ENCODE measurements at regions not wholly inside any gene's neighbourhood (a gene's known extent, or its start where the extent isn't known, plus 50 kb on each side); places are given as distances from the start of the nearest gene placed in this dataset.

GRCh38 chrX:10350981-10351380 is 194.2 kb downstream of the CLCN4 start:
- TF ChIP-seq RAD51 (IDR thresholded peaks at IDR 0.05; ENCODE audit: borderline replicate concordance, low read depth) (peak; percentile 65; the same call in 1 of the 2 replicates), CBX5 (IDR thresholded peaks at IDR 0.05; ENCODE audit: borderline replicate concordance, low read depth) (no peak)
- TF ChIP-seq, protein P1, sequence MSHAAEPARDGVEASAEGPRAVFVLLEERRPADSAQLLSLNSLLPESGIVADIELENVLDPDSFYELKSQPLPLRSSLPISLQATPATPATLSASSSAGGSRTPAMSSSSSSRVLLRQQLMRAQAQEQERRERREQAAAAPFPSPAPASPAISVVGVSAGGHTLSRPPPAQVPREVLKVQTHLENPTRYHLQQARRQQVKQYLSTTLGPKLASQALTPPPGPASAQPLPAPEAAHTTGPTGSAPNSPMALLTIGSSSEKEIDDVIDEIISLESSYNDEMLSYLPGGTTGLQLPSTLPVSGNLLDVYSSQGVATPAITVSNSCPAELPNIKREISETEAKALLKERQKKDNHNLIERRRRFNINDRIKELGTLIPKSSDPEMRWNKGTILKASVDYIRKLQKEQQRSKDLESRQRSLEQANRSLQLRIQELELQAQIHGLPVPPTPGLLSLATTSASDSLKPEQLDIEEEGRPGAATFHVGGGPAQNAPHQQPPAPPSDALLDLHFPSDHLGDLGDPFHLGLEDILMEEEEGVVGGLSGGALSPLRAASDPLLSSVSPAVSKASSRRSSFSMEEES (CRISPR knock-in tag; IDR thresholded peaks at IDR 0.05), result peak; percentile 71
- CTCF ChIA-PET (ENCODE audit: low intra/inter-chr PET ratio), result no interaction called here
- no peak for FAIRE-seq

GRCh38 chrX:10352536-10352935 is 195.8 kb downstream of the CLCN4 start:
- in situ Hi-C loops (cut with MboI) (no loop called here), intact Hi-C loops (cut with micrococcal nuclease) (no loop called here)
- Histone ChIP-seq H3K27ac (ENCODE audit: extremely low read depth, low read depth, low read length) (no peak overlapping the region), H3K36me3 (ENCODE audit: control insufficient read depth, insufficient read depth, low read length) (no peaks in the 10 kb centered on the region), H2AFZ (ENCODE audit: low read depth, low read length) (no peak overlapping the region), H3K9ac (ENCODE audit: insufficient read depth in 1 of 2, low read depth in 2 of 2, low read length in 2 of 2) (no peak overlapping the region), H3K4me1 (replicated peaks in 1 of 2; ENCODE audit: control insufficient read depth in 2 of 2, insufficient read depth in 2 of 2, low read length in 2 of 2) (no peaks in the 10 kb centered on the region), H4K20me1 (replicated peaks; ENCODE audit: control insufficient read depth, insufficient read depth, low read length) (no peaks in the 10 kb centered on the region), H3K27me3 (ENCODE audit: control insufficient read depth in 2 of 2, insufficient read depth in 2 of 2, low read length in 2 of 2) (no peaks in the 10 kb centered on the region), H3K4me2 (ENCODE audit: insufficient read depth, low read length) (no peak overlapping the region), H3K9me1 (ENCODE audit: control insufficient read depth, insufficient read depth, low read length) (no peaks in the 10 kb centered on the region), H3K4me3 (no peak overlapping the region), H3K9me3 (replicated peaks; ENCODE audit: control insufficient read depth, insufficient read depth, low read depth, low read length) (no peaks in the 10 kb centered on the region), H3K79me2 (ENCODE audit: control insufficient read depth, insufficient read depth, low read length) (no peaks in the 10 kb centered on the region)
- ChIA-PET CTCF (ENCODE audit: low intra/inter-chr PET ratio) (no interaction called here), POLR2A (no interaction called here)
- ATAC-seq (no peak), DNase-seq (ENCODE audit: extremely low read depth in 1 of 4, low spot score in 3 of 4) (no peak), FAIRE-seq (no peak)
- BruUV-seq (replicated peaks), result no TSS peak
- 0% methylated on average over 1 of the region's 1 CpG for WGBS (ENCODE audit: insufficient coverage, low coverage, missing lambda C conversion rate)
- TF ChIP-seq CHCHD3 (CRISPR knock-in tag; IDR thresholded peaks at IDR 0.05) (no peak), RHOXF2B (CRISPR knock-in tag; conservative IDR thresholded peaks at IDR 0.05) (no peak), RBM14 (IDR thresholded peaks at IDR 0.05; ENCODE audit: borderline replicate concordance, insufficient read depth, low read depth, low read length) (no peak), BCOR (IDR thresholded peaks at IDR 0.05) (no peak), HMG20B (CRISPR knock-in tag; IDR thresholded peaks at IDR 0.05) (no peak), MBD2 (IDR thresholded peaks at IDR 0.05; ENCODE audit: borderline replicate concordance, low read depth) (no peak), TCFL5 (CRISPR knock-in tag; conservative IDR thresholded peaks at IDR 0.05) (no peak), C11orf30 (IDR thresholded peaks at IDR 0.05; ENCODE audit: low read depth) (peak; percentile 16; the same call in 1 of the 2 replicates), ZNF316 (IDR thresholded peaks at IDR 0.05) (peak; percentile 56), NFE2 (IDR thresholded peaks at IDR 0.05; ENCODE audit: low read depth) (peak; percentile 7; the same call in 1 of the 2 replicates), NUFIP1 (IDR thresholded peaks at IDR 0.05; ENCODE audit: partially characterized antibody) (no peak), MAFF (IDR thresholded peaks at IDR 0.05; ENCODE audit: low read length) (peak; percentile 38; the same call in 1 of the 2 replicates), ZNF253 (CRISPR knock-in tag; conservative IDR thresholded peaks at IDR 0.05) (no peak)
- TF ChIP-seq, protein P2, sequence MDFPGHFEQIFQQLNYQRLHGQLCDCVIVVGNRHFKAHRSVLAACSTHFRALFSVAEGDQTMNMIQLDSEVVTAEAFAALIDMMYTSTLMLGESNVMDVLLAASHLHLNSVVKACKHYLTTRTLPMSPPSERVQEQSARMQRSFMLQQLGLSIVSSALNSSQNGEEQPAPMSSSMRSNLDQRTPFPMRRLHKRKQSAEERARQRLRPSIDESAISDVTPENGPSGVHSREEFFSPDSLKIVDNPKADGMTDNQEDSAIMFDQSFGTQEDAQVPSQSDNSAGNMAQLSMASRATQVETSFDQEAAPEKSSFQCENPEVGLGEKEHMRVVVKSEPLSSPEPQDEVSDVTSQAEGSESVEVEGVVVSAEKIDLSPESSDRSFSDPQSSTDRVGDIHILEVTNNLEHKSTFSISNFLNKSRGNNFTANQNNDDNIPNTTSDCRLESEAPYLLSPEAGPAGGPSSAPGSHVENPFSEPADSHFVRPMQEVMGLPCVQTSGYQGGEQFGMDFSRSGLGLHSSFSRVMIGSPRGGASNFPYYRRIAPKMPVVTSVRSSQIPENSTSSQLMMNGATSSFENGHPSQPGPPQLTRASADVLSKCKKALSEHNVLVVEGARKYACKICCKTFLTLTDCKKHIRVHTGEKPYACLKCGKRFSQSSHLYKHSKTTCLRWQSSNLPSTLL (IDR thresholded peaks at IDR 0.05), result no peak

More at GRCh38 chrX:10350981-10351380, 194.2 kb downstream of the CLCN4 start:
- no peaks in the 10 kb centered on the region for H3K4me1 ChIP-seq (replicated peaks in 1 of 2; ENCODE audit: control insufficient read depth in 2 of 2, insufficient read depth in 2 of 2, low read length in 2 of 2)
- POLR2A ChIA-PET, result no interaction called here
- ATAC-seq, result no peak
- H3K79me2 ChIP-seq (ENCODE audit: control insufficient read depth, insufficient read depth, low read length), result no peaks in the 10 kb centered on the region
- H3K9me1 ChIP-seq (ENCODE audit: control insufficient read depth, insufficient read depth, low read length), result no peaks in the 10 kb centered on the region
- H3K27me3 ChIP-seq (ENCODE audit: control insufficient read depth in 2 of 2, insufficient read depth in 2 of 2, low read length in 2 of 2), result no peaks in the 10 kb centered on the region
- no peaks in the 10 kb centered on the region for H4K20me1 ChIP-seq (replicated peaks; ENCODE audit: control insufficient read depth, insufficient read depth, low read length)
- H3K4me2 ChIP-seq (ENCODE audit: insufficient read depth, low read length), result no peak overlapping the region
- intact Hi-C loops (cut with micrococcal nuclease), result no loop called here
- WGBS (ENCODE audit: insufficient coverage, low coverage, missing lambda C conversion rate), result 3% methylated on average over 3 of the region's 3 CpGs
- H3K4me3 ChIP-seq, result no peak overlapping the region
- no peaks in the 10 kb centered on the region for H3K9me3 ChIP-seq (replicated peaks; ENCODE audit: control insufficient read depth, insufficient read depth, low read depth, low read length)
- DNase-seq (ENCODE audit: extremely low read depth in 1 of 4, low spot score in 3 of 4), result no peak
- H2AFZ ChIP-seq (ENCODE audit: low read depth, low read length), result no peak overlapping the region
- no peaks in the 10 kb centered on the region for H3K36me3 ChIP-seq (ENCODE audit: control insufficient read depth, insufficient read depth, low read length)
- no TSS peak for BruUV-seq (replicated peaks)
- H3K9ac ChIP-seq (ENCODE audit: insufficient read depth in 1 of 2, low read depth in 2 of 2, low read length in 2 of 2), result no peak overlapping the region
- no peak overlapping the region for H3K27ac ChIP-seq (ENCODE audit: extremely low read depth, low read depth, low read length)
- in situ Hi-C loops (cut with MboI), result no loop called here

All from K562 (cell line).